ENCODE measurements at regions not wholly inside any gene's neighbourhood (a gene's known extent, or its start where the extent isn't known, plus 50 kb on each side); places are given as distances from the start of the nearest gene placed in this dataset.

- no peak for DNase-seq (ENCODE audit: low spot score)
- Histone ChIP-seq H3K4me1 (ENCODE audit: insufficient read depth) (no peaks in the 10 kb centered on the region), H3K27me3 (no peaks in the 10 kb centered on the region), H3K79me2 (no peaks in the 10 kb centered on the region), H3K27ac (no peak overlapping the region), H2AFZ (no peak overlapping the region), H4K20me1 (ENCODE audit: insufficient read depth, poor library complexity, severe bottlenecking) (no peaks in the 10 kb centered on the region), H3K9me2 (replicated peaks; ENCODE audit: insufficient read depth) (no peaks in the 10 kb centered on the region), H3K9me3 (ENCODE audit: low read depth) (no peaks in the 10 kb centered on the region), H3K4me3 (no peak overlapping the region), H3K36me3 (replicated peaks; ENCODE audit: insufficient read depth, low read depth) (no peaks in the 10 kb centered on the region), H3K4me2 (no peak overlapping the region)
- no peak for TF ChIP-seq EZH2 (IDR thresholded peaks at IDR 0.05; ENCODE audit: borderline replicate concordance)
- WGBS (ENCODE audit: low lambda C conversion rate, missing lambda C conversion rate), result 82% methylated on average over 2 of the region's 2 CpGs
Measured at GRCh38 chr5:13464532-13465193, 479.8 kb downstream of the DNAH5 start.

GRCh38 chr5:13460587-13460986 is 483.9 kb downstream of the DNAH5 start:
- no peak for DNase-seq (ENCODE audit: low spot score)
- Histone ChIP-seq H3K9me2 (replicated peaks; ENCODE audit: insufficient read depth) (no peaks in the 10 kb centered on the region), H3K27ac (no peak overlapping the region), H3K4me3 (no peak overlapping the region), H3K36me3 (replicated peaks; ENCODE audit: insufficient read depth, low read depth) (no peaks in the 10 kb centered on the region), H2AFZ (no peak overlapping the region), H4K20me1 (ENCODE audit: insufficient read depth, poor library complexity, severe bottlenecking) (no peaks in the 10 kb centered on the region), H3K27me3 (no peaks in the 10 kb centered on the region), H3K4me1 (ENCODE audit: insufficient read depth) (no peaks in the 10 kb centered on the region), H3K4me2 (no peak overlapping the region), H3K9me3 (ENCODE audit: low read depth) (no peaks in the 10 kb centered on the region), H3K79me2 (no peaks in the 10 kb centered on the region)
- 90% methylated on average over 2 of the region's 2 CpGs for WGBS (ENCODE audit: low lambda C conversion rate, missing lambda C conversion rate)
- no peak for TF ChIP-seq EZH2 (IDR thresholded peaks at IDR 0.05; ENCODE audit: borderline replicate concordance)
- no peak for TF ChIP-seq EZH2phosphoT487 (IDR thresholded peaks at IDR 0.05; ENCODE audit: low read depth, severe bottlenecking, unreplicated experiment)
- TF ChIP-seq CTCF (IDR thresholded peaks at IDR 0.05; ENCODE audit: poor library complexity), result no peak

GRCh38 chr5:13454050-13454449 is 490.4 kb downstream of the DNAH5 start:
- H4K20me1 ChIP-seq (ENCODE audit: insufficient read depth, poor library complexity, severe bottlenecking), result no peaks in the 10 kb centered on the region
- DNase-seq (ENCODE audit: low spot score), result no peak
- H3K9me2 ChIP-seq (replicated peaks; ENCODE audit: insufficient read depth), result no peaks in the 10 kb centered on the region
- H3K27ac ChIP-seq, result no peak overlapping the region
- 97% methylated on average over 6 of the region's 6 CpGs for WGBS (ENCODE audit: low lambda C conversion rate, missing lambda C conversion rate)
- no peaks in the 10 kb centered on the region for H3K9me3 ChIP-seq (ENCODE audit: low read depth)
- H3K4me3 ChIP-seq, result no peak overlapping the region
- H3K4me2 ChIP-seq, result no peak overlapping the region
- H3K27me3 ChIP-seq, result no peaks in the 10 kb centered on the region
- no peaks in the 10 kb centered on the region for H3K4me1 ChIP-seq (ENCODE audit: insufficient read depth)
- no peak for TF ChIP-seq EZH2phosphoT487 (IDR thresholded peaks at IDR 0.05; ENCODE audit: low read depth, severe bottlenecking, unreplicated experiment)
- TF ChIP-seq CTCF (IDR thresholded peaks at IDR 0.05; ENCODE audit: poor library complexity), result no peak
- TF ChIP-seq EZH2 (IDR thresholded peaks at IDR 0.05; ENCODE audit: borderline replicate concordance), result no peak
- H3K79me2 ChIP-seq, result no peaks in the 10 kb centered on the region
- H3K36me3 ChIP-seq (replicated peaks; ENCODE audit: insufficient read depth, low read depth), result no peaks in the 10 kb centered on the region
- no peak overlapping the region for H2AFZ ChIP-seq

- no peaks in the 10 kb centered on the region for H3K79me2 ChIP-seq
- no peaks in the 10 kb centered on the region for H3K36me3 ChIP-seq (replicated peaks; ENCODE audit: insufficient read depth, low read depth)
- H3K4me3 ChIP-seq, result no peak overlapping the region
- no peak for TF ChIP-seq EZH2phosphoT487 (IDR thresholded peaks at IDR 0.05; ENCODE audit: low read depth, severe bottlenecking, unreplicated experiment)
- TF ChIP-seq CTCF (IDR thresholded peaks at IDR 0.05; ENCODE audit: poor library complexity), result no peak
- TF ChIP-seq EZH2 (IDR thresholded peaks at IDR 0.05; ENCODE audit: borderline replicate concordance), result no peak
- H3K4me1 ChIP-seq (ENCODE audit: insufficient read depth), result no peaks in the 10 kb centered on the region
- H3K27me3 ChIP-seq, result no peaks in the 10 kb centered on the region
- no peak for DNase-seq (ENCODE audit: low spot score)
- no peaks in the 10 kb centered on the region for H3K9me3 ChIP-seq (ENCODE audit: low read depth)
- no peak overlapping the region for H3K4me2 ChIP-seq
- H3K9me2 ChIP-seq (replicated peaks; ENCODE audit: insufficient read depth), result no peaks in the 10 kb centered on the region
- WGBS (ENCODE audit: low lambda C conversion rate, missing lambda C conversion rate), result 74% methylated on average over 1 of the region's 1 CpG
- H3K27ac ChIP-seq, result no peak overlapping the region
- H4K20me1 ChIP-seq (ENCODE audit: insufficient read depth, poor library complexity, severe bottlenecking), result no peaks in the 10 kb centered on the region
- H2AFZ ChIP-seq, result no peak overlapping the region
Measured at GRCh38 chr5:13448843-13449242, 495.6 kb downstream of the DNAH5 start.

Measured in hepatocyte (in vitro differentiated cells).